GM21529 (cell line): ENCODE measurements at regions not wholly inside any gene's neighbourhood (a gene's known extent, or its start where the extent isn't known, plus 50 kb on each side); places are given as distances from the start of the nearest gene placed in this dataset.

Experiments
- ATAC-seq: cut with Tn5 transposase; IDR thresholded peaks from one replicate; pipeline ENCODE4 v1.9.1; 2021; ENCODE audit not compliant: unreplicated experiment

DNA sequence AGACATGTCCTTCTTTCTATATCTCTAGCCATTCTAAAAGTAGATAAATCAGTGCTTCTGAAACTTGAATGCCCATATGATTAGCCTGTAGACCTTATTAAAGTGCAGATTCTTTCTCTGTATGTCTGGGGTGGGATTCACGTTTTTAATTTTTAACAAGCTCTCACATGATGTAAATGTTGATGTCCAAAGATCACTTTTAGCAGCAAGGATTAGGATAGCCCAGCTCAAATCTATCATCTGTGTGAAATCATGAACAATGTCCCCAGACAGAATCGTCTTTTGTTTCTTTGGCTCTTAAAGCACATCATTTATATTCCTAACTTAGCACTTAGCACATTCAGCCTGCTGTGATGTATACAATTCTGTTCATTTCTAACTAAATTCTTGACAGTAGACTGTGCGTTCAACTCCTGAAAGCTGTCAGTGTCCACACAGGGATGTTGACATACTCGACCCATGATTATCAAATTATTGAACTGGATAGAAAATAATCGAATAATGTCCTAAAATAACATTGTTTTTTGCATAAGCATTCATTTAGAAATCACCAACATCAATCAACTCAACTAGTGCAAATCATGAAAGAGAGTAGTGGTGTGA, 102.1 kb upstream of the MLIP start:
- ATAC-seq = no peak

DNA sequence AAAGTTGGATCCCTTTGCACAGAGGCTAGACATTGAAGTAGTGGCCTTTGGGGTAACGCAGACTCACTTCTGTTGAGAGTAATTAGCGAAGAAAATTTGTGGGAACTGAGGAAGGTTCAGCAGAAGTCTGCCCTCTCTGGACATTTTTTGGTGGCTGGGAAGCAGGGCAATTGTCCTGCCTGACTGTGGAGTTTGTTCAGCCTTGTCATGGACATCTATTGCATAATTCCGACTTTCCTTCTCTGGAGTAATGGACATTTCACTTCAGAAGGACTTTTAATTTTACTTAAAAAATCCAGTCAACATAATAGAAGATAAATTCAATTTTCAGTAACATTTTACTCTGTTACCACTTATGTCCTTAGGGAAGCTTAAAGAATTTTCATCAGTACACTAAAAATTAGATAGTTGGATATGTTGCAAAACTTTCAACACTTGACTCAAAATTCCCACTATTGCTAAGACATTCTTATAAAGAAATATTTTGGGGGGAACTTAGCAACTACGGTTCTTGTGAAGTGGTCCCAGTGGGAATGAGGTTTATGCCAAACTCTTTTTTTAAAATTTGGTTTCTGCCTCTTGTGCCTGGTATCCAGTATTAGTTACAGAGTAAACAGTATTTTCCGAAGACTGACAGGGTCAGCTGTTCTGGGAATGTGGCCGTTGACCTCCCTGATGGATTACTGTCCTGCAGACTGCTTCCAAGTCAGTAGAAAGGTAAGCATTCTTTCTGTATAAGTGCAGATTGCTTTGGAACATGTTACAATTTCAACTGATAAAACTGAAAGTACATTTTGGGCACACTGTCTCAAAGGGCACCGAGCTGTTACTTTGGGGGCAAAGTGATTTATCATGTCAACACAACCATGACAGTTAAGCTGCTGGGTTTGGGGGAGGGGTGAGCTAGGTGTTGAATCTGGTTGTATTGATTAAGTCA, 100.6 kb upstream of the MLIP start:
- no peak for ATAC-seq

DNA sequence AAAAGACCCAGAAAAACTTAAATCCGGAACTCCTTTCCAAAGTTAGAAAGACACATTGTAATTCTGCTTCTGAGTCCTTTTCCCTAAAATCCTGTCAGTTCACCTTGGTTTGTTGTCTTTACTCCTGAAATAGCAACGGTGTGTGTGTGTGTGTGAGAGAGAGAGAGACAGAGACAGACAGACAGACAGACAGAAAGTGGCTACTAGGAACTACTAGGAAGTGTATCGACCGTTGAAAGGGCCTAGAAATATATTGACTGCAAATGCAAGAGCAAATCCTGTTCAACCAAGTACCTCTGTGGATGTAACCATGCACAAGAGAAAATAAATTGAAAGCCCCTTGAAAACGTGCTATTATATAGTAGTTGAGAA, 100.0 kb upstream of the MLIP start:
- no peak for ATAC-seq

DNA sequence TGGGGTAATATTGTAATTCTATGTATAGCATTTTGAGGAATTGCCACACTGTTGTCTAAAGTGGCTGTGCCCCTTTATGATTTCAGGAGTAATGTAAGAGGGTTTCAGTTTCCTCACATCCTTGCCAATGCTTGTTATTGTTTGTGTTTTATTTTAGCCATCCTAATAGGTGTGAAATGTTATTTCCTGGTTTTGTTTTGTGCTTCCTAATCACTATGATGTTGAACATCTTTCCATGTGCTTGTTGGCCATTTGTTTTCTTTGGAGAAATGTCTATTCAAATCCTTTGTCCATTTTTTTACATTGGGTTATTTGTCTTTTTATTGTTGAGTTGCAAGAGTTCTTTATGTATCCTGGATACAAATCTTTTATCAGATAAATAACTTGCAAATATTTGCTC, 97.3 kb upstream of the MLIP start:
- ATAC-seq = no peak

DNA sequence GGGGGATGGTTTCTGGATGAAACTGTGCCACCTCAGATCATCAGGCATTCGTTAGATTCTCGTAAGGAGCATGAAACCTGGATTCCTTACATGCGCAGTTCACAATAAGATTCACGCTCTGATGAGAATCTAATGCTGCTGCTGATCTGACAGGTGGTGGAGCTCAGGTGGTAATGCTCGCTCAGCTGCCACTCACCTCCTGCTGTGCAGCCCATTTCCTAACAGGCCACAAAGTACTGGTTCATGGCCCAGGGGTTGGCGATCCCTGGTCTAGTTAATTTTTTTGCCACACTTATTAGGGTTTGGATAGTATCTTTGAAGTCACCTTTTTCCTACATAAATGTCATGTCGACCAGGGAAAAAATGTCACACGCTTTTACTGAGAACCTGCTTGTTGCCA, 96.8 kb upstream of the MLIP start:
- no peak for ATAC-seq

DNA sequence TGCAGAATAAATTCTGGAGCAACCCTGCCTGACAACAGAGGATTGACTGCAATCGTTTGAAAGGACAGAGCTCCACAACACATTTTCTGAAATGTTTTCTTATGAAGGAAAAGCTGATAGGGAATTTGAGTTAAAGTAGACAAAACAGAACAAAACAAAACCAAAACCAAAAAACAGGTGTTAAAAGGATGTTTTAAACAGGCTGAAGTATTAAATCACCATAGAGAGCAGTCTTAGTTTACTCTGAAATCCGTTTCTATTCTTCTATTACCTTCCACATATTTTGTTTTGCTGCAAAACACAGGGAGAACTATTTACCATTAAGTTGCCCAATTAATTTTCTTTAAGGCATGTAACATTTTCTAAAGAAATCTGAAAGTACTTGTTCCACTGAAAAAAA, 93.4 kb upstream of the MLIP start:
- no peak for ATAC-seq

DNA sequence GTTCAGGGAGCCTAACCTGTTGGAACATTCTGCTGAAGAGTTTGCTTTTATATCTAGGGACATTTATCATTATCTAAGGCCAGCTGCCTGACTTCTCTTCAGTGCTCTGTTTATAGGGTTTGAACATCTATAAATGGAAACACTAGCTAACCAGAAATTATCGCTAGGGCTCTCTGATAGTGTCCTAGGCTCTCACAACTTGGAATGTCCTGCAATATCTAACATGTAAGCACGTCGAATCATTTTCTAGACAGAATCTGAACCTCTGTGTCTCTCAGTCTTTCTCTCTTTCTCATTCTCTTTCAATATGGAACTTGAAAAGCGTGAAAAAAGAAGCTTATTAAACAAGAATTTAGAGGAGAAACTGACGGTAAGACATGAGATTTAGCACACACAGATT, 92.5 kb upstream of the MLIP start:
- ATAC-seq = no peak

DNA sequence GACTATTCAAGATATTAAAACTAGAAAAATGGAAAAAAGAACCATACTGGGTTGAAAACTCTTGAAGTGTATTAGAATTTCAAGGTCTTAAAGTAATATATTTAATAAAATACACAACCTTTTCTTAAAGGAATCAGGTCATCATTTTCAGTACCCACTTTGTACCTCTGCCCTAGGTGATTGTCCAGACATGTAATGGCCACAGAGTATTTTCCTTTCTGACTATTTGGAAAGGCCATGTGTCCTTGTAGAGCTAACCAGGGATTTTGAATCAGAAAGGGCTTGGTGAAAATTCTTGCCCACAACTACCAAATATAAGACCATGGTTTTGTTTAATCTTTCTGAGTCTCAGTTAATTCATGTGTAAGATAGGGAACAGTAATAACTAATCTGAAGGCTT, 91.4 kb upstream of the MLIP start:
- ATAC-seq = no peak

DNA sequence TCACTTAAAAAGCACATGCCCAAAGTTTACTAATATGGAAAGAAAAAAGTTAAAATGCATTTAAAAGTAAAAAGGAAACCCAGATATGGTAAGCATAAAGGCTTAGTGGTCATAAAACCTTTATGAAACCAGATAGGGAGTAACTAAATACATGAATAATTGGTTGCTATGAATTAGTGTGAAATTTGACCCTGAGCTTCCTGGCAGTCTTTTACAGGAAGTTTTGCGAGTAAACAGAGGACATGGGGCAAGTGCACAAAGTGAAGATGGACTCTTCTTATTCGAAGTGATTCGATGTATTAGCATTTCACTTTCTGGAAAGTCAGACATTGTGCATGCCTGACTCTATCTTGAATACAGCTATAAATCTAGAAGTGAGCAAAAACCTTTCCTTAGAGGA, 90.9 kb upstream of the MLIP start:
- ATAC-seq = no peak

DNA sequence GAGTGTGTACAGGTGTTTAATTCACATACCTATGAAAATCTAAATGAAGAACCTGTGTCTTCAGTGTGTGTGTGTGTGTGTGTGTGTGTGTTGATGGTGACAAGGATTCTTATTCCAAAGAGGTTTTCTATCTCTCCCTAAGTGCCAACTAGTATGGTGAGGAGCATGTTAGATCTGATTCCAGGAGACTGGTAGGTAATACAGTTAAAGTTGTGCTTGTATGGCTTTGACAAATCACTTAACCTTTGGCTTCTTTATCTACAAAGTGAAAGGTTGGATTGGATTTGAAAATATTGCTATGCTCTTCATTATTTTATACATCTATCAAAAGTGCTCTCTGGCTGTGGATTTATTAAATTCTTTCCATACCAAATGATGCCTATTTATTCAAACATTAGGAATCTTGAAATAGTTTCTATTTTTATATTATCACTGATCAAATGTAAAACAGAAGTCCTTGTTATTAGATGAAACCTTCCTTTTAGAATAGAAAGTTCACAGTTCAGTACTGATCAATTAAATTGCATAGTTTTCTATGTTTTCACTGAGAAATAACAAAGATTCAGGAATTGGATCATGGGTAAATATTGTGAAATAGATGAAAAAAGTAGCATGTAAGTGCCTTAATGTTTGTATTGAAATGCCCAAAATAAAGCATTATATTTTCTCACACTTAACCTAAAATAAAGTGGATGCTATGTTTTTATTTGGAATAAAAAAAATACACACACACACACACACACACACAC, 84.4 kb upstream of the MLIP start:
- ATAC-seq = no peak

DNA sequence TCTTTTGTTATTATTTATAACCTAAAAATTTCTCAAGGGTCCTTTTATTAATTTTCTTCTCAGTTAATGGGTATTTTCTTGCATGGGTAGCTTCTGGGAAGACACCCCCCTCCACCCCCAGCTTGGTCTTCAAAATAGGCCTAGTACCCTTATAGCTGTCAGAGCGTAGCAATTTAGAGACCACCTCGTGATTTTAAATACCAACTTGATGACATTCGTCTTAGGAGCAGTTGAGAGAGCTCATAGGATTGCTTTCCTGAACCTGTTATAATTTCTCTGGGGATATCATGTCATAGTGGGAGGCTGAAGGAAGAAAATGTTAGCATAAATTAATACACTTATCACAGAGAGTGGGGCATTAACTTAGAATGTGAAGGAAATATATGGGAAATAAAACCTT, 83.1 kb upstream of the MLIP start:
- ATAC-seq = no peak

DNA sequence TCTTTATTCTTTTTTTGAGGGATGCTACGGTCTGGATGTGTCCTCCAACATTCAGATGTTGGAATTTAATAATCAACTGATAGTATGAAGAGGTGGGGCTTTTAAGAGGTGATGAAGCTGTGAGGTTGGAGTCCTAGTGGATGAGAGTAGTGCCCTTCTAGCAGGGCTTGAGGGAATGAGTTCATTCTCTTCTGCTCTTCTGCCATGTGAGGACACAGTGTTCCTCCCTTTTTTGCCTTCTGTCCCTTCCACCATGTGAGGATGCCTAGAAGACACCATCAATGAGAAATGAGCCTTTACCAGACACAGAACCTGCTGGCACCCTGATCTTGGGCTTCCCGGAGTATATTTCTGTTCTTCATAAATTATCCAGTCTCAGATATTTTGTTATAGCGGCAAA, 82.1 kb upstream of the MLIP start:
- ATAC-seq = no peak

DNA sequence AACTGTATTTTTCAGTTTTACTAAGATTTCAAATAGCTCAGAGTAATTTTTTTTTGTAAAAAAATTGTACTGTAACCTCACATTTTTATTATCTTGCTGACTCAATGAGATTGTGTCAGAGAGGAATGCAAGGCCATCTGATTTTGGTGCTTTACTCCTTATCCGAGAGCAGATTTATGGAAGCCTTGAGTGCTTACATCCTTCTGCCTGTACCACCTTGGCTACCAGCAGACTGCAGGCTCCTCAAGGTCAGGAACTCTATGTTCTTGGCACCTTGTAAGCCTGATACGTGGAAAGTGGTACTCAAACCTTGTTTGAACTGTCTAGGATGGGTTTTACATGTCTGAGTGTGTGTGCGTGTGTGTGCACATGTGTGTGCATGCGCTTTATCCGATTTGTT, 80.1 kb upstream of the MLIP start:
- no peak for ATAC-seq

DNA sequence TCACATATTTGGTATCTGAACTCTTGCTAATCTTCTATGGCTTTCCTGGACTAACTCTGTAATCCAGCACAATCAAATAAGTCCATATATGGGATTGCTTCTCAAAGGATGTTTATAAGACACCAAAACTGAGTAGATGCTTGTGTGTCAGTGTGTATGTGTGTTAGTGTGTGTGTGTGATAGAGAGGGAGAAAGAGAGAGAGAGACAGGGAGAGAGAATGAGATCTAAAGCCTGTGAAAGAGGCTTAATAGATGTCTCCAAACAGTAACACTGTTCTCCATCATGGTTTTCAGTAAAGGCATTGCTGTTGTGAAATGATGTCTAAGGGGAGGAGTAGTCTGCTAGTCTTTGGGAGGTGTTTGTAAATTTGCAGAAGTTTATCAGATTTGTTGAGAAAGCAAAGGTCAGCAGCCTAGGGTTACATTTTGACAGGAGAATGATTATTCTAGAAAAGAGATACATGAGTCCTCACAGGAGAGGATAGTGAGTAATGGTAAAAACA, 73.9 kb upstream of the MLIP start:
- no peak for ATAC-seq

DNA sequence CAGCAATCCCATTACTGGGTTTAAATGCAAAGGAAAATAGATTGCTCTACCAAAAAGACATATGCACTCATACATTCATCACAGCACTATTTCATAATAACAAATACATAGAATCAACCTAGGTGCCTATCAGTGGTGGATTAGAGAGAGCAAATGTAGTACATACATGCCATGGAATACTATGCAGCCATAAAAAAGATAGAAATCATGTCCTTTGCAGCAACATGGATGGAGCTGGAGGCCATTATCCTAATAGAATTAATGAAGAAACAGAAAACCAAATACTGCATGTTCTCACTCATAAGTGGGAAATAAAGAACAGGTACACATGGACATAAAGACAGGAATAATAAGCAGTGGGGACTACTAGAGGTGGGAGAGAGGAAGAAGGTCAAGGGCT, 70.7 kb upstream of the MLIP start:
- no peak for ATAC-seq

DNA sequence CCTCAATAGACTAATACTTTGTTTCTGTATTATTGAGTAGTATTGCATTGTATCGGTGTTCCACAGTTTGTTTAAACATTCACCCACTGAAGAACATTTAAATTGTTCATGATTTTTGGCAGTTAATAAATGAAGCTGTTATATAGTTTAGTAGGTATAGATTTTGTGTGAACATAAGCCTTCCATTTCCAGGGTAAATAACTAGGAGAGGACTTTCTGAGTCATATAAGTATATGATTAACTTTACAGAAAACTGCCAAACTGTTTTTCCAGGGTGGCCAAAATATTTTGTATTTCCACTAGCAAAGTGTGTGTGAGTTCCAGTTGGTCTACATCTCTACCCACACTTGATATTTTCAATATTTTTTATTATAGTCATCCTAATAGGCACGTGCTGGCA, 70.0 kb upstream of the MLIP start:
- no peak for ATAC-seq

DNA sequence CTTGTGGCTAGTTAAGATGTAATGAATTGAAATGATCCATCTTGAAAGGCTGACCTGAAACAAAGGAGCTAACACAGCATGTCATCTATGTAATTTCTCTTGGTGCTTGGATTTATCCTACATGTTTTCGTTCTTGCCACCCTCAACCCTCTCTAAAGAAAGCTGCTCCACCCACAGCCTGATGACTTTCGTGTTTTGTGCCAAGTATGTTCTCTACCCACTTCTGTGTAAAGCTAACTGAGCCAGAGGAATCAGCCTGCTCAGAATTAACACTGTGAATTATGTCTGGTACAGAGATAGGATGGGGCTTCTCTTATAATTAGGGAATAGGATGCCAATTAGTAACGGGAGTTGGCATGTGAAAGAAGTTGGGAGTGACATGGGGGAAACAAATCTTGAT, 67.9 kb upstream of the MLIP start:
- no peak for ATAC-seq

DNA sequence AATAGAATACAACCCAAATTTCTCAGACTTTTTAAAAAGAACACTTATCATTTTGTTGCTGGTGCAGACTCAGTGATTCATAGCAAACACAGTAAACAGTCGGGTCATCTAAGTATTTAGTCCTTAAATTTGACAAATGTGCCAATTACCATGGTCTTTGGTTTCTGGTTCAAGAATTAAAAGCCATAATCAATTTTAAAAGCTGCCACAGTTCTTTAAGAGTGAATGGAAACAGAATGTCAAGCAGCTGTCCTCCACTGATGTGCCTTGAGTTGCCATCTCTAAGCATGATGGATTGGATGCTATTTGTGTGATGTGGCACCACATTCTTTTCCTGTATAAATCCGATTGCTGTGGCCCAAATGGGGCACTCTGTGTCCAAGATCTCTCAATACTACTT, 67.2 kb upstream of the MLIP start:
- no peak for ATAC-seq

DNA sequence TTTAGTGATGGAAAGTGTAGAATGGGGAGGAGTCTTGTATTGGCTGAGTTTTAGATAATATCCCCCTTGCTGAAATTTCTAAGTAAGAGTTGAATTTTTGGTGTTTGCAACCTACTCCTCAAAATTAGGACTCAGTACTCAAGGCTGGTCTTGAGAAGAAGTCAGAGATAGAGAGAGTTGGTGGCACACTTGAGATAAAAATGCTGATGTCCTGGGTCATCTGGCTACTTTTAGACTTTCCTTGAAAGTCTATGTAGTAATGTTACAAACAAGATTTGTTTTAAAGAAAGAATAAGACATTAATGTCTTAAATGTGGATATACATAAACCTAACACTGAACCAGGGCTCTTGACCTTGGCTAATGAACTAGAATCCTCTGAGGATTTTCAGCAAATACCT, 62.5 kb upstream of the MLIP start:
- no peak for ATAC-seq

DNA sequence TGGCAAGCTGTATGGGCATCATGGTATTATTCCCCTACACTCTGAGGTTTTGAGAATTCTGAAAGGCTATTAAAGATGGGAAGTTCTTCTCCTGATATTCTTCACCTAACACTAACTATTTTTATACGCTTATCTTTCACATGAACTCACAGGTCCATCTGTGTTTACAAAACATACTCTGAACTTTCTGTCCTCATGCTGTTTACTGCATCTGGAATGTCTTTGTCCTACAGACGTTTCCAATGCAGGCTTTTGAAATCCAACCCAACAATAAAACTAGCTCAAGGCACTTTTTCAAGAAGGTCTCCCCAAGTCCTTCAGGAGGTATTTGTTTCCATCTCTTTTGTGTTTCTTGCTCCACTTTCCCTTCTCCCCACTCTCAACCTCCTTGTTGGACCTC, 60.5 kb upstream of the MLIP start:
- no peak for ATAC-seq

DNA sequence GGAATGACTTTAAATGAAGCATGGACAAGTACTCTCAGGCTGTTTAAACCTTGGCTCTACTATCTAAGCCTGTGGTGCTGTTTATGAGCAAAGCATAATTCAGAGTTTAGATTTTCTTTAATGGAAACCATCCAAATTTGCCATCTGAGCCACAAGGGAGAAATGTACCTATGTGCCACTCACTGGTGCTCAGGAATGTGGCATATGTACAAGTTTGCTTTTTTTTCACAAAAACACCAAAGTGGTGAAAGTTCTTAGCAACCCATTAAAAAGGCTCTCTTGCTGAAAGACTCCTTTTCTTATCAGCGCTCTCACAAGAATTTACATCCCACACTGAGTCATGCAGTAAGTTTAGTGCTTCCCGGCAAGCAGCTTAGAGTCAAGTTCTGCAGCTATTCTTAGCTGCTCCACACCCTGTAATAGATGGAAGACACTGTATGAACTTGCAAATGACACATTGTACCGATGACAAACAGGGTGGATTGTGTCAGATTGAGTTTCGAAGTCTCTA, 57.3 kb upstream of the MLIP start:
- no peak for ATAC-seq

DNA sequence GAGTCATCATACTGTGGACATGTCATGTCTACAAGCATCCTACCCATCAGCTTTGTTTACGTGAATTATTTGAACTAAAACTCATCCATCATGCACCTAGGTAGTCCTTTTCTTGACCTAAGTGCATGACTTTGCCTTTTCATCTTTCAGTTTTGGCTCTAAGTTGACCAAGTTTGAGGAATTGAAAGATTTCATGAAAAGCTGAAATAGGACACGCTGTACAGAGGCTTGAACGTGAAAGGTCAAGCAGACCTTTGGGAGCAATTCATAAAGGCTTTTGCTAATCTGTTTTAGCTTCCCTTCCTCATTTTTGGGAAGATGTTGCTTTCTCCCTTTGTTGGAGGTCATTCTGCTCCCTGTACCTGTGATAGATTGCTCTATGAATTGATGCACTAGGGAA, 55.1 kb upstream of the MLIP start:
- ATAC-seq = no peak
